Dedifferentiated amniotic fluid mesenchymal stem cell (primary cell): ENCODE measurements at regions not wholly inside any gene's neighbourhood (a gene's known extent, or its start where the extent isn't known, plus 50 kb on each side); places are given as distances from the start of the nearest gene placed in this dataset.

Experiments
- DNase-seq: peaks from one replicate; pipeline ENCODE4 v3.0.0-alpha.2; 2016; ENCODE audit errors: extremely low spot score

DNA sequence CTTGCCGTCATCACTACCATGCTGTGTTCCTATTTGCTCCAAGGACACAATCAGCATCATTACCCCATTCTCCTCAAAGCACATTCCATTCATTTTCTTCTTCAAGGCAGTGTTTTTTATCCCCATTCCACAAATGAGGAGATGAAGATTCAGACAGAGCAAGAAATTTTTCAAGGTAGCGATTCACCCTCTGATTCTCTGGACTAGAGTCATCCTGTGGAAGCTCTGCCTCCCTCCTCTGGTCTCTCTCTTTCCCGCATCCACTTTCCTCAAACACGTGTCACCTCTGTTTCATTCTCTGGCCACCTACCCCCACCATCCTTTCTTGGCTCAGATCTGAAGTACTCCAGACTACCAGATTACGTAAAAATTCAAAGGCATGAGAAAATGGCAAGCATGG lies 297.9 kb downstream of the SOX11 start:
- no peak for DNase-seq

DNA sequence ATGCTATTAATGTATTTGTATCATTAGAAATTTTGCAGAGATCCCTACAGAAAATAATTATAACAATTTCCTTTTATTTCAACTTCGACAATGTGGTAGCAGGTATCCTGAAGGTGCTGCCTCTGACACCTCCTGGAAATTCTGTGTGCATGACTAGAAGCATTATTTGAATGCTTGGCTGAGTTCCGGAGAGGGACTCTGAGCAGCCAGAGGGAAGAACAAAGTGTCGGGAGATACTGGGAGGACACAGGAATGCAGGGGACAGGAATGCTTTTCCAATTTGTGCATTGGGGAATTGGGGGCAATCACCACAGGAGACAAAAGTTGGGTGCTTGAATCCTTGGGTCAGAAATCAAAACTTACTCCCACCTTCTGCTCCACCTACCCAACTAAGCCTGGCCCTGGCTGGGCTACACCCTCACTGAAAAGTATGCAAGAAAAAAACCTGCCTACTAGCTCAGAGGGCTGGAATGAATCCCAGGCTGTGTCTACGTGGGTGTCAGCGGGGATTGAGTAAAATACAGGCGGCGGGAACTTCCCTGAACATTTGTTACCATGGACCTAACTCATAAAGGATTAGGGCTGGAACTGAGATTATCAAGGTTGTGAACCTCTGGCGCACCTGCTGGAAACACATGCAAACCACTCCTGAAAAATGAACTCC lies 299.3 kb downstream of the SOX11 start:
- DNase-seq: no peak

GRCh38 chr2:5995832-5996231 lies 303.6 kb downstream of the SOX11 start:
- DNase-seq: no peak

- DNase-seq: no peak
Measured at GRCh38 chr2:6008186-6008585, 316.0 kb downstream of the SOX11 start.

DNA sequence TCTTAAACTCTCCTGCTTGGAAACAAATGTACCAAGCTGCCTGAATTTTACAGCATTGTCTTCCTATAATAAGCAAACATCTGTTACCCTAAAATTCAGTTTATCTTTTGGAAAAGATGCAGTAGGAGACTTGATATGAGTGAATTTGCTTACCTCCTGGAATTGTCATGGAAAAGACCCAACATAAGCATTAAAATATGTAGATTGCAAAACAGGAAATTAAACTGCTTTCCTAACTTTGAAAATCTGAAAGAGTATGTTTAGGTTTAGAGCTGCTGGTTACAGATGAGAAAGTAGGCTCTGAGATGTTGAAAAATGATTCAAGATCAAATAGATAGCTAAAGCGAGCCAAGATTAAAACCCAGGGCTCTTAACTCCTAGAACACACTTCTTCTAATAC lies 316.5 kb downstream of the SOX11 start:
- DNase-seq: no peak

DNA sequence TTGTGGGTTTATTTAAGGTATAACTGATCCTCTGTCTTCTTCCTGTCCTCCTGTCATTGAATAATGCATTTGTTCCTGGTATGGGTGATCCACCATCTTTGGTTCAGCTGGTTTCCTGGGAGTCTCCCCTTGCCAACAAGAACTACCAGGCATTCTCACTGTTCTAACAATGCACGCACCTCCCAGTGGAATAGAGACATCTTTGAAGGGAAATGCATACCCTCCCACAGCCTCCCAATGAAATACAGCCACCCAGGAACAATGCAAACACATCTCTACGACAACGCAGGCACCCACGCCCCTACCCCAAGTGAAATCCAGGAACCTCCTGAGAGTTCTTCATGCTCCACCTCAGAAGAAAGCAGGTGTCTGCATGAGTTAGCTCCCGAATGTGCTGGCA lies 318.0 kb downstream of the SOX11 start:
- no peak for DNase-seq

GRCh38 chr2:6011921-6012320 lies 319.7 kb downstream of the SOX11 start:
- DNase-seq: peak; percentile 20

- DNase-seq: no peak
Measured at GRCh38 chr2:6017736-6018286, 325.6 kb downstream of the SOX11 start.

DNA sequence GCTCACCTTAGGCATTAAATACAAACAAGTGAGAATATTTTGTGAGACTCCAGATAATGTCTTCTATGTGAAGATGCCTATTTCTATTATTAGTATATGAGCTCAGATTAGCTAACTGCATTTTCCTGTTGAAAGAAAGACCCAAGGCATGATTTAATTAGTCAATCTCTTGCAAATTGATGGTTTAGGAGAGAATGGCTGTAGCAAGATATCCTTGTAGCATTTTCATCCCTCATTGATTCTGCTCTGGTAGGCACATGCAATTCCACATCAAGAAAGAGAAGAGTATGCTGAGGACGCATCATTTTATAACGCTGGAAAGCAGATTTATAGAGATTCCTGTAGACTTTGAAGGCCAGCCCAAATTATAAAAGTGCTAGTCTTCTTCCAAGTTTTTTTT lies 332.0 kb downstream of the SOX11 start:
- DNase-seq: no peak

GRCh38 chr2:6024784-6025183 lies 332.6 kb downstream of the SOX11 start:
- no peak for DNase-seq

- no peak for DNase-seq
Measured at GRCh38 chr2:6025391-6025790, 333.2 kb downstream of the SOX11 start.

DNA sequence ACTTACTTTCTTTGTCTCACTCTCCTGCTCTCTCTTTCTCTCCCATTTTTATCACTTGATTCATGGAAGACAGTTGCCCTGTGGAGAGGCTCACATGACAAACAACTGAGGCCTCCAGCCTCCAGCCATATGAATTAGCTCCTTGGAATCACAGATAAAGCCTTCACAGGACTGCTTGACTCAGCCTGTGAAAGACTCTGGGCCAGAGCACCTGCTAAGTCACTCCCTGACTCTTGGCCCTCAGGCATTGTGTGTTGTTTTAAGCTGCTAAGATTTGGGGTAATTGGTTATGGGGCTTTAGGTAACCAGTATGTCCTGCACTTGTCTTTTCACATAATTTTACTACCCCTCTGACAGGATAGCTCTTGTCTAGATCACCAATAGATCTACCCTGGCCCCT lies 334.9 kb downstream of the SOX11 start:
- no peak for DNase-seq

- DNase-seq: no peak
Measured at GRCh38 chr2:6031200-6031867, 339.1 kb downstream of the SOX11 start.

DNA sequence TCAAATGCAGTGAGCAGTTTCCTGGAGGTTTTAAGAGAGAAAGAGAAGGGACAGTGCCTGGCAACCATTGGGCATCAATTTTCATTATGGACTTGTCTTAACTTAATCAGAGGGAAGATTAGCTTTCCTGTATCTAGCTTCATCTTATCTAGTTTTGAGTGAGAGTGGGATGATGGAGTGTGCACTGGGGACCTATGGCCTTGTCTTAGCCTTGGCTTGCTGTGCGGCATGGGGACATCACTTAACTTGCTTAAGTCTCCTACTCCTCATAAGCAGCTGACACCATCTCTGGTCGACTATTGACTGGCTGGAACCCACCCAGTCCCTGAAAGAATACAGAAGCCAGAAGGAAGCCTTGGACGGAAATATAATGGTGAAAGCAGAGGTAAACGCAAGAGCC lies 344.0 kb downstream of the SOX11 start:
- no peak for DNase-seq

DNA sequence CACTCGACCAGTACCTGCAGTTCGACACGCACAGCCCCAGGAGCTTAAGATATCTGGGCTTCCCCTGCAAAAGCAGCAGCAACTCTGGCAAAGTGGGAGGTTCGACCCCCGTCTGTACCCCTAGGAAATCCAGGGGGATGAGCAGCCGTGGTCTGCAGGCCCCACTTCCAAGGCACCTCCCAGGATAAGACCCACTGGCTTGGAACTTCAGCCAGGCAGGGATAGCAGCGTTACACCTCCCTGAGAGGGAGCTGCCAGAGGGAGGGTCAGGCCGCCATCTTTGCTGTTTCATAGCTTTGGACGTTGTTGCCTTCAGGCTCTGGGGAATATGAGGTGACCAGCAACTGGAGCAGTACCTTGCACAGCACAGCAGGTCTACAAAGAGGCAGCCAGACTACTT lies 351.1 kb downstream of the SOX11 start:
- no peak for DNase-seq

DNA sequence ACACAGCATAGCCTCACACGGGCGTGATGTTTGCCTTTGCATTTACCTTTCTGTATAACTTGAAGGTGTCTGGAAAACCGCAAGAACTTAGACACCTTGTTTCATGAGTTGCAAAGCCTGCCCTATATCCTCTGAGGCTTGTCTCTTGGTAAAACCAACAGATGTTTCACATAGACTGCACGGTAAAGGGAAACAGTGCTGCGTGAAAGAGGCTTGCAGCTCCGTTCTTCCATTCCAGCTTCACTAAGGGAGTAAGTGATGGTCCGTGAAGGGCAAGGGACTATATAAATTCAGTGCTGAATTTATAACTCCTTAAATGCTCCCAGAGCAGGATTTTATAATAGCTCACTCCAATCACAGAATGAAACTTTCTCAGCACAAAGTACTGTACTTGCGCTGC lies 360.5 kb downstream of the SOX11 start:
- DNase-seq: no peak

GRCh38 chr2:6053743-6054142 lies 361.6 kb downstream of the SOX11 start:
- no peak for DNase-seq

DNA sequence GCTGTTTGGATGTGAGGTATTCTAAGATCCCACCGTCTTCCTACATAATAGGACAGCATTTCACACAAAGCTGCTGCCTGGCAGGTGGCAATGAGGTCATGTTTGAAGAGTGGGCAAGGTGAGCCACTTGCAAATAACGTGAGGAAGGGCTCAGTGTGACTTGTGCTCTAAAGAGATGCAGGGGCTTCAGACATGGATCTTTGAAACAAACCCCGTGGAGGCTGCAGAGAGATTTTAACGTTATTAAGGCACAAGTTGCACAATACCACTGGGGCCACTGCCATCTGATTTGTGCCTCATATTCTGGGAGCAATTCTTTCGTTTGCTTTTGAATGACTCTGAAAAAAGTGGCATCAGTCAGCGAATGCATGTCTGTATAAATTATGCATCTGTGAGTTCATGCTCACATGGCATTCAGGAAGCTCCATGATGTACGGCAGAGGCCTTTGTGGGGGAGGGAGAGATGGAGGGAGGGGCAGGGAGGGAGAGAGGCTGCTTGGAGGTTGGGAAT lies 362.0 kb downstream of the SOX11 start:
- no peak for DNase-seq

DNA sequence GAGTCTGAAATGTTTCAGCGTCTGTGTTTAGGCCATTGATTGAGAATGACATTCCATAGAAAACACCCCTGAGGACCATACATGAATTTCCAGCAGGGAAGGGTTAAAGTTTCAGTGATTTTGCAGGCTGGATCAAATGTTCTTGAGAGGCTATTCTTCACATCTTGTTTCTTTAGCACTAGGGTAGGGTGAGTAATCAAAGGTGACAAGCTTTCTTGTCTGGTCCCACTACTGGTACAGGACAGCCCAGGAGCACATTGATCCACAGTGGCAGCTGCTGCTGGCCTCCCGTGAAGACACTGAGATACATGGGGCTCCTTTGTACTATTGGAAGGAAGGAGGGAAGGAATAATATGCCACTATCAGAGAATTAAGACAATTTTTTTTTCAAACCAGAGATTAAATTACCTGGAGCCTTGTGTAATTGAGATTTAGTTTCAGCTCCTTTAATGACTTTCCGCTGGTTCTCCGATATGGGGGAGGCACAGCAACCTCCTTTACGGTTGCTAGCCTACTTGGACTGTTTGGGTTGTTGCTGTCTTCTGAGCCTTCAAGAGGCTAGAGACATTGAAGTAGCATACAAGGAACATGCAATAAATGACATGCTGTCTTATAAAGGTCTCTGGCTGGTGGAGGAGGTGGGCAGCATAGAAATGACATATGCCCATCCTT lies 368.9 kb downstream of the SOX11 start:
- DNase-seq: no peak

DNA sequence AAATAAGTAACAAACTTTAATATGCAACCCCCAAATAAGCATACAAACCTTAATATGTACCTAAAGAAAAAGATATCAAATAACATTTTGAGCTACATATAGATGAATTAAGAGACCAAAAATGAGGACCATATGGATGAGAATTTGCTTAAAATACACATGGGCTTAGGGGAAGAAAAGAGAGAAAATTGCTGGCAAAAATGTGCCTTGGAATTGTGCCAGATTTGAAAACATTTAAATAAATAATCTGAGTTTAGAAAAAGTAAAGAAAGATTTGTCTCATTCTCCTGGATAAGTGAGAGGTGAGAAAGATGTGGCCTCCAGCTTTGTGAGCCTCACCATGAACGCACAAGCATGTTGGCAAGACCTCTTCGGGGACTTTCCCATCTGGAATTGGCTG lies 372.6 kb downstream of the SOX11 start:
- no peak for DNase-seq

- no peak for DNase-seq
Measured at GRCh38 chr2:6065703-6066102, 373.5 kb downstream of the SOX11 start.

GRCh38 chr2:6067089-6067488 lies 374.9 kb downstream of the SOX11 start:
- no peak for DNase-seq

- no peak for DNase-seq
Measured at GRCh38 chr2:6067806-6068205, 375.6 kb downstream of the SOX11 start.
